HG03342 (cell line): ENCODE measurements at regions not wholly inside any gene's neighbourhood (a gene's known extent, or its start where the extent isn't known, plus 50 kb on each side); places are given as distances from the start of the nearest gene placed in this dataset.
"Not testable (repeated sequence)": the region's sequence is repeated elsewhere in the genome, so short reads cannot be mapped to it uniquely, and the experiment has no call there.

ENCODE experiments used
- ATAC-seq: cut with Tn5 transposase; IDR thresholded peaks from one replicate; pipeline ENCODE4 v1.9.1; 2021; ENCODE audit warnings: mild to moderate bottlenecking, moderate library complexity; ENCODE audit not compliant: unreplicated experiment

GRCh38 chr10:64535131-64535867 lies 1014.1 kb downstream of the REEP3 start:
- no peak for ATAC-seq

GRCh38 chr10:64537112-64537511 lies 1015.9 kb downstream of the REEP3 start:
- no peak for ATAC-seq

GRCh38 chr10:64537928-64538327 lies 1016.7 kb downstream of the REEP3 start:
- no peak for ATAC-seq

- ATAC-seq = no peak
Measured at GRCh38 chr10:64546073-64546472, 1024.9 kb downstream of the REEP3 start.

GRCh38 chr10:64547168-64547567 lies 1026.0 kb downstream of the REEP3 start:
- no peak for ATAC-seq

GRCh38 chr10:64555666-64556065 lies 1034.5 kb downstream of the REEP3 start:
- ATAC-seq = no peak

GRCh38 chr10:64558094-64558835 lies 1037.1 kb downstream of the REEP3 start:
- ATAC-seq = no peak

GRCh38 chr10:64571056-64571455 lies 1049.9 kb downstream of the REEP3 start:
- ATAC-seq = no peak

- ATAC-seq = no peak
Measured at GRCh38 chr10:64573623-64574325, 1052.6 kb downstream of the REEP3 start.

- ATAC-seq = no peak
Measured at GRCh38 chr10:64574371-64574770, 1053.2 kb downstream of the REEP3 start.

- ATAC-seq = no peak
Measured at GRCh38 chr10:64576497-64576896, 1055.3 kb downstream of the REEP3 start.

- ATAC-seq = not testable (repeated sequence)
Measured at GRCh38 chr10:64578757-64579156, 1057.6 kb downstream of the REEP3 start.

GRCh38 chr10:64586934-64587503 lies 1065.8 kb downstream of the REEP3 start:
- ATAC-seq = no peak

- no peak for ATAC-seq
Measured at GRCh38 chr10:64594072-64594471, 1072.9 kb downstream of the REEP3 start.

GRCh38 chr10:64598600-64598999 lies 1077.4 kb downstream of the REEP3 start:
- ATAC-seq = no peak

GRCh38 chr10:64601298-64601697 lies 1080.1 kb downstream of the REEP3 start:
- no peak for ATAC-seq

- no peak for ATAC-seq
Measured at GRCh38 chr10:64617085-64617484, 1095.9 kb downstream of the REEP3 start.

GRCh38 chr10:64619102-64619501 lies 1097.9 kb downstream of the REEP3 start:
- ATAC-seq = no peak

- ATAC-seq = no peak
Measured at GRCh38 chr10:64626924-64627323, 1105.7 kb downstream of the REEP3 start.

- ATAC-seq = no peak
Measured at GRCh38 chr10:64630534-64630933, 1109.3 kb downstream of the REEP3 start.

- ATAC-seq = no peak
Measured at GRCh38 chr10:64635906-64636305, 1114.7 kb downstream of the REEP3 start.
